OCI-LY3 (cell line): ENCODE measurements at regions not wholly inside any gene's neighbourhood (a gene's known extent, or its start where the extent isn't known, plus 50 kb on each side); places are given as distances from the start of the nearest gene placed in this dataset.

ENCODE experiments used
- CTCF ChIP-seq: fragments of 200-600, 300-600 bp; sonication (generic); IDR thresholded peaks from 2 replicates; pipeline ENCODE4 v1.5.1; 2014; ENCODE audit warnings: antibody characterized with exemption, low read length, low read depth
- EZH2phosphoT487 ChIP-seq: fragments of 200-600 bp; shearing (Covaris generic); IDR thresholded peaks from 2 replicates; pipeline ENCODE4 v1.6.1; 2018; ENCODE audit warnings: antibody characterized with exemption, mixed run types, low read depth

- no peak for TF ChIP-seq CTCF
- TF ChIP-seq EZH2phosphoT487 = no peak
Observed at GRCh38 chr9:106639873-106640568, 222.9 kb upstream of the ZNF462 start.
